ENCODE measurements at regions not wholly inside any gene's neighbourhood (a gene's known extent, or its start where the extent isn't known, plus 50 kb on each side); places are given as distances from the start of the nearest gene placed in this dataset.

DNA sequence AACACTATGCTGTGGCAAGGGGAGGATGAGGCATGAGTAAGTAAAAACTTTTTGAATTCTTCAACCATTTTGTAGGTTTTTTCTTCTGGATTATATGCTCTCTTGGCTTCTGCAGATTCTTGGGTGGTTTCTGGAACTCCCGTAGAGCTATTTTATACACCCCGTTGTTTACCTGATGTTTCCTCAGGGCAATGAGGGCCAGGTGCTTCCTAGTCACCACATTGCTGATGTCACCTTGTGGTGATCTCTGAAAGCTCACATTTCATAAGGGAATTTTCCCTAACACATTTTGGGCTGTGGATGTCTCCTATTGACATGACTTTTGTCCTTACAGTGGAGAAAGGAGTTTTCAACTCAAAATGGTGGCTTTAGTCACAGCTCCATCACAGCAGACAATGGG lies 356.6 kb downstream of the PLA2G4A start:
- no peak for TF ChIP-seq CTCF (IDR thresholded peaks at IDR 0.05; ENCODE audit: extremely low read depth, missing control alignments)
- no peak for DNase-seq (ENCODE audit: low spot score)

- DNase-seq (ENCODE audit: low spot score) = no peak
- TF ChIP-seq CTCF (IDR thresholded peaks at IDR 0.05; ENCODE audit: extremely low read depth, missing control alignments) = no peak
These were observed 368.9 kb downstream of the PLA2G4A start for GRCh38 chr1:187197685-187198084.

- TF ChIP-seq CTCF (IDR thresholded peaks at IDR 0.05; ENCODE audit: extremely low read depth, missing control alignments) = no peak
- DNase-seq (ENCODE audit: low spot score) = no peak
These were observed 374.5 kb downstream of the PLA2G4A start for GRCh38 chr1:187203257-187203656.

GRCh38 chr1:187212377-187212776 lies 383.6 kb downstream of the PLA2G4A start:
- no peak for TF ChIP-seq CTCF (IDR thresholded peaks at IDR 0.05; ENCODE audit: extremely low read depth, missing control alignments)
- no peak for DNase-seq (ENCODE audit: low spot score)

GRCh38 chr1:187226396-187226795 lies 397.6 kb downstream of the PLA2G4A start:
- no peak for DNase-seq (ENCODE audit: low spot score)
- no peak for TF ChIP-seq CTCF (IDR thresholded peaks at IDR 0.05; ENCODE audit: extremely low read depth, missing control alignments)

GRCh38 chr1:187228790-187229189 lies 400.0 kb downstream of the PLA2G4A start:
- no peak for DNase-seq (ENCODE audit: low spot score)
- no peak for TF ChIP-seq CTCF (IDR thresholded peaks at IDR 0.05; ENCODE audit: extremely low read depth, missing control alignments)

GRCh38 chr1:187229496-187229895 lies 400.7 kb downstream of the PLA2G4A start:
- TF ChIP-seq CTCF (IDR thresholded peaks at IDR 0.05; ENCODE audit: extremely low read depth, missing control alignments) = no peak
- no peak for DNase-seq (ENCODE audit: low spot score)
